ENCODE measurements at regions not wholly inside any gene's neighbourhood (a gene's known extent, or its start where the extent isn't known, plus 50 kb on each side); places are given as distances from the start of the nearest gene placed in this dataset.

DNA sequence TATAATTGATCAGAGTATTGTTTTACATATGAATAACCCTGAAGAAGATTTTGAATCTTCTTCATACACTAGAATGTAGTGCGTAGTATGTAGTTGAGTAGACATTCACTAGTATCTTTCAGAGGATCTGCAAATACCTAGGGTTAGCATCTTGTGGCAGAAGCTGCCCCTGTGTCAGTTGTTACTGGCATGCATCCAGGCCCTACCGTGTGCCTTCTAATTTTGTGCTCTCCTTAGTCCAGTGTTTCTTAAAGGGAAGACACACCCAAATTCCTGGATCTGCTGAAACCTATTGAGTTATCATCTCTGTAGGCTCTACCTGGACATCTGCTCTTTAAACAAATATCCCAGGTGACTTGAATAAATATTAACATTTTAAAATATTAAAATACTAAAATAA, 99.7 kb upstream of the SERTAD2 start:
- Histone ChIP-seq H3K36me3 (no peaks in the 10 kb centered on the region), H3K27ac (no peak overlapping the region), H3K9me3 (no peaks in the 10 kb centered on the region), H3K27me3 (no peaks in the 10 kb centered on the region), H3K4me3 (no peak overlapping the region), H3K4me1 (peaks cover 29% of the 10 kb centered on the region)
- TF ChIP-seq POLR2A (IDR thresholded peaks at IDR 0.05): no peak
- TF ChIP-seq, protein P1, sequence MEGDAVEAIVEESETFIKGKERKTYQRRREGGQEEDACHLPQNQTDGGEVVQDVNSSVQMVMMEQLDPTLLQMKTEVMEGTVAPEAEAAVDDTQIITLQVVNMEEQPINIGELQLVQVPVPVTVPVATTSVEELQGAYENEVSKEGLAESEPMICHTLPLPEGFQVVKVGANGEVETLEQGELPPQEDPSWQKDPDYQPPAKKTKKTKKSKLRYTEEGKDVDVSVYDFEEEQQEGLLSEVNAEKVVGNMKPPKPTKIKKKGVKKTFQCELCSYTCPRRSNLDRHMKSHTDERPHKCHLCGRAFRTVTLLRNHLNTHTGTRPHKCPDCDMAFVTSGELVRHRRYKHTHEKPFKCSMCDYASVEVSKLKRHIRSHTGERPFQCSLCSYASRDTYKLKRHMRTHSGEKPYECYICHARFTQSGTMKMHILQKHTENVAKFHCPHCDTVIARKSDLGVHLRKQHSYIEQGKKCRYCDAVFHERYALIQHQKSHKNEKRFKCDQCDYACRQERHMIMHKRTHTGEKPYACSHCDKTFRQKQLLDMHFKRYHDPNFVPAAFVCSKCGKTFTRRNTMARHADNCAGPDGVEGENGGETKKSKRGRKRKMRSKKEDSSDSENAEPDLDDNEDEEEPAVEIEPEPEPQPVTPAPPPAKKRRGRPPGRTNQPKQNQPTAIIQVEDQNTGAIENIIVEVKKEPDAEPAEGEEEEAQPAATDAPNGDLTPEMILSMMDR (IDR thresholded peaks at IDR 0.05): no peak
- TF ChIP-seq POLR2AphosphoS5 (IDR thresholded peaks at IDR 0.05; ENCODE audit: insufficient read depth in 1 of 2, low read depth in 1 of 2): no peak
- intact Hi-C loops (cut with DNase I): loop anchor here (5.0 kb wide), 2 partner anchors 101 to 109 kb away; partner anchors contain the start of gene SERTAD2
- DNase-seq (ENCODE audit: extremely low spot score in 2 of 2): no peak

DNA sequence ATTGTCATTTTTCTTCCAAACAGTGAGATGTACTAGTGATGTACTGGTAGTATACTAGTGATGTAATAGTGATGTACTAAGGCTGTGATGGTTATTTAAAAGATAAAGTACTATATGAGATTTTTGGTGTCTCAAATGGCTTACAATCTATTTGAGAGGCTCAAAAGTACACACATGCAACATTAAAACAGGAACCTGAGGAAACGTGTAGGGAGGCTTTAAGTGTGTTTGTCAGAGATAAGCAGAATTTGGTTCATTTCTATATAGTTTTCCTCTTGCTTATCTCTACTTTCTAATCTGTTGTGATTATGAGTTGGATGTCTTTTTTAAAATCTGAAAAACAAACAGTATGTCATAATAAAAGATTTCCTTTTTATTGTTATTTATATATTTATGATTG, 100.9 kb upstream of the SERTAD2 start:
- Histone ChIP-seq H3K4me1 (peaks cover 18% of the 10 kb centered on the region), H3K4me3 (no peak overlapping the region), H3K9me3 (no peaks in the 10 kb centered on the region), H3K27ac (no peak overlapping the region), H3K27me3 (no peaks in the 10 kb centered on the region), H3K36me3 (no peaks in the 10 kb centered on the region)
- no peak for DNase-seq (ENCODE audit: extremely low spot score in 2 of 2)
- intact Hi-C loops (cut with DNase I): loop anchor here (5.0 kb wide), 2 partner anchors 102 to 108 kb away; partner anchors contain the start of gene SERTAD2
- no peak for TF ChIP-seq POLR2AphosphoS5 (IDR thresholded peaks at IDR 0.05; ENCODE audit: insufficient read depth in 1 of 2, low read depth in 1 of 2)

- Histone ChIP-seq H3K9me3 (no peaks in the 10 kb centered on the region), H3K4me3 (no peak overlapping the region), H3K4me1 (peaks cover 12% of the 10 kb centered on the region), H3K36me3 (no peaks in the 10 kb centered on the region), H3K27me3 (no peaks in the 10 kb centered on the region), H3K27ac (no peak overlapping the region)
- no peak for DNase-seq (ENCODE audit: extremely low spot score in 2 of 2)
- no peak for TF ChIP-seq POLR2AphosphoS5 (IDR thresholded peaks at IDR 0.05; ENCODE audit: insufficient read depth in 1 of 2, low read depth in 1 of 2)
- TF ChIP-seq, protein P1 (IDR thresholded peaks at IDR 0.05): no peak
- TF ChIP-seq POLR2A (IDR thresholded peaks at IDR 0.05): no peak
- intact Hi-C loops (cut with DNase I): no loop called here
Measured at GRCh38 chr2:64757126-64757525, 103.4 kb upstream of the SERTAD2 start.

DNA sequence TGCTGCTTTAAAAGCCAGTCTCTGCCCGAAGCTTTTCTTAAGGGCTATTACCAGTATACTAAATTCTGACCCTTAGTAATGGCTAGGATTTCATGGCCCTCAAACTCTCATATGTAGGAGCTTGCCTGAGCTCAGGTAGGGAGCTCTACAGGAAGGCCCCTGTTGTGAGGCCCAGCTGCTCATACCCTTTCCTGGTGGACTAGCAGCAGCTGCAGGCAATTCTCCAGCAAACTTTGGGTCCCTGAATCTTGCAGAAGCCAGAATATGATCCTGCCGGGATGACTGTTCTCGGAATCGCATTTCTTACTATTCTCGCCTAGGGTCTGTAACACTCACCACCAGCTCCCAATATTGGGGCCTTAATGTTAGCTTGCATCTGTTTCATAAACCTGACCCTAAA, 106.4 kb upstream of the SERTAD2 start:
- H3K27me3 ChIP-seq: no peaks in the 10 kb centered on the region
- no peak overlapping the region for H3K4me3 ChIP-seq
- H3K9me3 ChIP-seq: no peaks in the 10 kb centered on the region
- DNase-seq (ENCODE audit: extremely low spot score in 2 of 2): no peak
- H3K27ac ChIP-seq: no peak overlapping the region
- intact Hi-C loops (cut with DNase I): no loop called here
- no peaks in the 10 kb centered on the region for H3K4me1 ChIP-seq
- no peaks in the 10 kb centered on the region for H3K36me3 ChIP-seq
- no peak for TF ChIP-seq POLR2AphosphoS5 (IDR thresholded peaks at IDR 0.05; ENCODE audit: insufficient read depth in 1 of 2, low read depth in 1 of 2)
- TF ChIP-seq POLR2A (IDR thresholded peaks at IDR 0.05): no peak
- TF ChIP-seq, protein P1 (IDR thresholded peaks at IDR 0.05): no peak

GRCh38 chr2:64762301-64762997, 108.7 kb upstream of the SERTAD2 start:
- TF ChIP-seq POLR2AphosphoS5 (IDR thresholded peaks at IDR 0.05; ENCODE audit: insufficient read depth in 1 of 2, low read depth in 1 of 2) (no peak), POLR2A (IDR thresholded peaks at IDR 0.05) (no peak)
- TF ChIP-seq, protein P1 (IDR thresholded peaks at IDR 0.05): no peak
- Histone ChIP-seq H3K9me3 (no peaks in the 10 kb centered on the region), H3K27me3 (no peaks in the 10 kb centered on the region), H3K4me1 (peaks cover 5% of the 10 kb centered on the region), H3K4me3 (no peak overlapping the region), H3K36me3 (no peaks in the 10 kb centered on the region), H3K27ac (no peak overlapping the region)
- intact Hi-C loops (cut with DNase I): no loop called here
- no peak for DNase-seq (ENCODE audit: extremely low spot score in 2 of 2)
